Hepatocyte (in vitro differentiated cells): ENCODE measurements at regions not wholly inside any gene's neighbourhood (a gene's known extent, or its start where the extent isn't known, plus 50 kb on each side); places are given as distances from the start of the nearest gene placed in this dataset.

ENCODE experiments used
- DNase-seq: peaks from one replicate; pipeline ENCODE4 v3.0.0-alpha.2; 2016; ENCODE audit warnings: low spot score
- H2AFZ ChIP-seq: fragments of 200-600 bp; sonication (generic); 2 replicates; pipeline ENCODE4 v1.6.0; 2016; ENCODE audit warnings: antibody characterized with exemption, mild to moderate bottlenecking
- H3K27ac ChIP-seq: fragments of 200-600 bp; sonication (generic); 2 replicates; pipeline ENCODE4 v1.5.1; 2016; ENCODE audit warnings: mild to moderate bottlenecking
- H3K27me3 ChIP-seq: fragments of 200-600 bp; sonication (generic); 2 replicates; pipeline ENCODE4 v1.6.1; 2016
- H3K36me3 ChIP-seq: fragments of 200-600 bp; sonication (generic); replicated peaks from 2 replicates; pipeline ENCODE4 v1.5.1; 2016; ENCODE audit warnings: low read depth; ENCODE audit not compliant: insufficient read depth
- H3K4me1 ChIP-seq: fragments of 200-600 bp; sonication (generic); 2 replicates; pipeline ENCODE4 v1.5.1; 2016; ENCODE audit warnings: mild to moderate bottlenecking, moderate library complexity; ENCODE audit not compliant: insufficient read depth
- H3K4me2 ChIP-seq: fragments of 200-600 bp; sonication (generic); 2 replicates; pipeline ENCODE4 v1.6.0; 2016
- H3K4me3 ChIP-seq: fragments of 200-600 bp; sonication (generic); 2 replicates; pipeline ENCODE4 v1.5.1; 2016; ENCODE audit warnings: mild to moderate bottlenecking
- H3K79me2 ChIP-seq: fragments of 200-600 bp; sonication (generic); 2 replicates; pipeline ENCODE4 v1.6.0; 2017; ENCODE audit warnings: mild to moderate bottlenecking
- H3K9me2 ChIP-seq: fragments of 200-600 bp; sonication (generic); replicated peaks from 2 replicates; pipeline ENCODE4 v1.6.0; 2017; ENCODE audit warnings: mild to moderate bottlenecking; ENCODE audit not compliant: insufficient read depth
- H3K9me3 ChIP-seq: fragments of 200-600 bp; sonication (generic); 2 replicates; pipeline ENCODE4 v1.5.1; 2016; ENCODE audit warnings: low read depth, mild to moderate bottlenecking
- H4K20me1 ChIP-seq: fragments of 200-600 bp; sonication (generic); 2 replicates; pipeline ENCODE4 v1.6.0; 2016; ENCODE audit warnings: mild to moderate bottlenecking; ENCODE audit not compliant: insufficient read depth, poor library complexity, severe bottlenecking
- CTCF ChIP-seq: fragments of 200-600 bp; sonication (generic); IDR thresholded peaks from 2 replicates; pipeline ENCODE4 v1.5.1; 2016; ENCODE audit warnings: antibody characterized with exemption, mild to moderate bottlenecking; ENCODE audit not compliant: poor library complexity
- EZH2 ChIP-seq: fragments of 200-600 bp; sonication (generic); IDR thresholded peaks from 2 replicates; pipeline ENCODE4 v1.6.1; 2016; ENCODE audit warnings: antibody characterized with exemption, mild to moderate bottlenecking, borderline replicate concordance
- EZH2phosphoT487 ChIP-seq: fragments of 200-600 bp; sonication (generic); IDR thresholded peaks from one replicate; pipeline ENCODE4 v1.6.1; 2018; ENCODE audit warnings: antibody characterized with exemption, mild to moderate bottlenecking, low read depth, moderate library complexity; ENCODE audit not compliant: unreplicated experiment, severe bottlenecking
- WGBS: methylation state at CpG from one replicate; pipeline ENCODE4 v1.1.6; 2016; ENCODE audit warnings: low lambda C conversion rate; ENCODE audit errors: missing lambda C conversion rate; 5-methylcytosine and 5-hydroxymethylcytosine counted together

- Histone ChIP-seq H3K27me3 (peaks cover 33% of the 10 kb centered on the region), H3K9me3 (no peaks in the 10 kb centered on the region), H3K4me1 (peaks cover 5% of the 10 kb centered on the region), H3K27ac (no peak overlapping the region), H4K20me1 (no peaks in the 10 kb centered on the region), H3K79me2 (no peaks in the 10 kb centered on the region), H3K9me2 (no peaks in the 10 kb centered on the region), H3K4me2 (no peak overlapping the region), H3K36me3 (no peaks in the 10 kb centered on the region), H3K4me3 (no peak overlapping the region), H2AFZ (no peak overlapping the region)
- 94% methylated on average over 2 of the region's 2 CpGs for WGBS
- no peak for DNase-seq
- TF ChIP-seq EZH2 (no peak), EZH2phosphoT487 (no peak), CTCF (no peak)
Observed at GRCh38 chr4:175999944-176000343, 65.7 kb upstream of the WDR17 start.

- H3K27me3 ChIP-seq, result peaks cover 33% of the 10 kb centered on the region
- no peaks in the 10 kb centered on the region for H4K20me1 ChIP-seq
- H3K27ac ChIP-seq, result no peak overlapping the region
- peaks cover 5% of the 10 kb centered on the region for H3K4me1 ChIP-seq
- H3K36me3 ChIP-seq, result no peaks in the 10 kb centered on the region
- TF ChIP-seq EZH2, result no peak
- no peak for TF ChIP-seq CTCF
- H3K4me2 ChIP-seq, result peak overlapping the region; percentile 97
- WGBS, result 1% methylated on average over 39 of the region's 41 CpGs
- H3K9me3 ChIP-seq, result no peaks in the 10 kb centered on the region
- H3K79me2 ChIP-seq, result no peaks in the 10 kb centered on the region
- H3K4me3 ChIP-seq, result peak overlapping the region; percentile 75
- H2AFZ ChIP-seq, result peak overlapping the region; percentile 76
- DNase-seq, result peak; percentile 45
- no peaks in the 10 kb centered on the region for H3K9me2 ChIP-seq
Observed at GRCh38 chr4:176001151-176002006, 64.3 kb upstream of the WDR17 start.

DNA sequence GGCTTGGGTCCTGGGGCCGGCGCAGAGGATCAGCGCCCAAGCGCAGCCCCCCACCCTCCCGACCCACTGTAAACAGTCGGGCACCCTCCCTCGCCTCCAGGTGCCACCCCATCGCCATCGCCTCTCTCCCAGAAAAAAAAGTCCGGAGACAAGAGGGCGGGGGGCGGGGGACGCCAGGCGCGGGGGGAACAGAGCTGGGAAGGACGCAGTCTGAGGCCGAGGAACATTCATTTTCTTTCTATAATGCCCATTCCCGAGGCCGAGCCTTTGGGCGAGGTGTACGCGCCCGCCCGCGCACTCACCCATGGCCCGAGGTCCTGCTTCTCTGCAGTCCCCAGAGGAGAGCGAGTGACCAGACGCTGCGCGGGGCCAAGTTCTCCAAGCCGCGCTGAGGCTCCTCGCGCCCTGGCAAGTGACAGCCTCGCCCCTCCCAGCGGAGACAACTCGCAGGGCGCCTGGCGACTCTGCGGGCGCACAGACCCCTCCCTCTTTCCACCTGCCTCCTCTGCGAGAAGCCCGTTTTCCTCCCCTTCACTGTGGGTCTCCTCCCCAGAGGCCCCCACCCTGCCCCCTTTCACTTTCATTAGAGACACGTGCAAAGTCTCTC, 63.5 kb upstream of the WDR17 start:
- H4K20me1 ChIP-seq, result no peaks in the 10 kb centered on the region
- H3K36me3 ChIP-seq, result no peaks in the 10 kb centered on the region
- H3K27ac ChIP-seq, result no peak overlapping the region
- DNase-seq, result peak; percentile 46
- TF ChIP-seq CTCF, result no peak
- no peak for TF ChIP-seq EZH2phosphoT487
- TF ChIP-seq EZH2, result no peak
- peaks cover 33% of the 10 kb centered on the region for H3K27me3 ChIP-seq
- H3K9me2 ChIP-seq, result no peaks in the 10 kb centered on the region
- no peaks in the 10 kb centered on the region for H3K79me2 ChIP-seq
- peak overlapping the region; percentile 97 for H3K4me2 ChIP-seq
- H3K4me3 ChIP-seq, result peak overlapping the region; percentile 75
- peaks cover 5% of the 10 kb centered on the region for H3K4me1 ChIP-seq
- H2AFZ ChIP-seq, result peak overlapping the region; percentile 76
- 1% methylated on average over 33 of the region's 44 CpGs for WGBS
- H3K9me3 ChIP-seq, result no peaks in the 10 kb centered on the region
